Thyroid gland (tissue), 4 donors: ENCODE measurements at regions not wholly inside any gene's neighbourhood (a gene's known extent, or its start where the extent isn't known, plus 50 kb on each side); places are given as distances from the start of the nearest gene placed in this dataset.
"Not testable (repeated sequence)": the region's sequence is repeated elsewhere in the genome, so short reads cannot be mapped to it uniquely, and the experiment has no call there.

Experiments used
- DNase-seq, 2 donors: peaks; one replicate each; pipeline ENCODE4 v3.0.0-alpha.2; 2019
- H3K27ac ChIP-seq, 3 donors: fragments of 200-600 bp; sonication (generic); 1 replicate in 2 of 3; 2 replicates in 1 of 3; pipeline ENCODE4 v1.5.1; 2016 to 2019; ENCODE audit warnings: mild to moderate bottlenecking in 1 of 3, moderate library complexity in 1 of 3
- H3K27me3 ChIP-seq: fragments of 200-600 bp; sonication (generic); one replicate; pipeline ENCODE4 v1.5.1; 2019
- H3K36me3 ChIP-seq, 2 donors: fragments of 200-600 bp; sonication (generic); one replicate each; pipeline ENCODE4 v1.5.1; 2016 to 2019
- H3K4me1 ChIP-seq, 2 donors: fragments of 200-600 bp; sonication (generic); one replicate each; pipeline ENCODE4 v1.5.1; 2017 to 2019
- H3K4me3 ChIP-seq, 3 donors: fragments of 200-600 bp; sonication (generic); replicated peaks in 1 of 3; 1 replicate in 2 of 3; 2 replicates in 1 of 3; pipeline ENCODE4 v1.5.1; 2016; ENCODE audit warnings: mild to moderate bottlenecking in 1 of 3
- H3K9me3 ChIP-seq: fragments of 200-600 bp; sonication (generic); one replicate; pipeline ENCODE4 v1.5.1; 2017
- CTCF ChIP-seq, 6 experiments: fragments of 200-600 bp in 3 of 6; fragments of 450-650 bp in 3 of 6; sonication (generic) in 3 of 6; IDR thresholded peaks; one replicate each; pipeline ENCODE4 v1.5.1; 2016 to 2019; ENCODE audit warnings: antibody characterized with exemption in 6 of 6, mild to moderate bottlenecking in 2 of 6, inconsistent platforms in 1 of 6, moderate library complexity in 1 of 6
- POLR2A ChIP-seq, 2 donors: fragments of 450-650 bp; IDR thresholded peaks; one replicate each; pipeline ENCODE4 v1.6.1; 2017; ENCODE audit warnings: antibody characterized with exemption in 2 of 2, mild to moderate bottlenecking in 2 of 2, moderate library complexity in 1 of 2
- WGBS, 2 donors: methylation state at CpG; one replicate each; pipeline ENCODE4 v1.1.5; 2017; 5-methylcytosine and 5-hydroxymethylcytosine counted together
- intact Hi-C: fragments of 100-400 bp; cut with DNase I; formaldehyde crosslinking; loops from one replicate; pipeline ENCODE4 v1.15.1; 2023

DNA sequence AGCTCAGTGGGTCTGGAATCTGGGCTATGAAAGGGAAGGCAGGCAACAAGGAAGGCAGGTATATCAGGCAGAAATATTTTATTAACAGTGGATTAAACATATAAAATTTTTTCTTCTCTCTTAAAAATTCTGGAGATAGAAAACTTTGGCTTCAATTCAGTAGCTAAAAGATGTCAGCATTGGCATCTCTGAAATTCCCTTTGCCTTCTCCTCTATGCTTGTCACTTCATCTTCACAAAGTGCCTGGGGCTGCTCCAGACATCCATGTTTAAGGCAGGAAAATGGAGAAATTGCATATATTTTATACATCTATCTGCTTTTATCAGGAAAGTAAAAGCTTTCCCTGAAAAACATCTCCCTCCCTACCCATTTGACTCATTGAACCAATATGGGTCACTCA lies 894.1 kb upstream of the API5 start:
- no peaks in the 10 kb centered on the region for H3K4me1 ChIP-seq
- no peaks in the 10 kb centered on the region for H3K9me3 ChIP-seq
- no peaks in the 10 kb centered on the region for H3K36me3 ChIP-seq
- no peak overlapping the region for H3K4me3 ChIP-seq
- TF ChIP-seq CTCF (IDR thresholded peaks at IDR 0.05): no peak
- TF ChIP-seq POLR2A (IDR thresholded peaks at IDR 0.05): no peak
- intact Hi-C loops: no loop called here
- no peak overlapping the region for H3K27ac ChIP-seq
- DNase-seq: no peak
- no peaks in the 10 kb centered on the region for H3K27me3 ChIP-seq

DNA sequence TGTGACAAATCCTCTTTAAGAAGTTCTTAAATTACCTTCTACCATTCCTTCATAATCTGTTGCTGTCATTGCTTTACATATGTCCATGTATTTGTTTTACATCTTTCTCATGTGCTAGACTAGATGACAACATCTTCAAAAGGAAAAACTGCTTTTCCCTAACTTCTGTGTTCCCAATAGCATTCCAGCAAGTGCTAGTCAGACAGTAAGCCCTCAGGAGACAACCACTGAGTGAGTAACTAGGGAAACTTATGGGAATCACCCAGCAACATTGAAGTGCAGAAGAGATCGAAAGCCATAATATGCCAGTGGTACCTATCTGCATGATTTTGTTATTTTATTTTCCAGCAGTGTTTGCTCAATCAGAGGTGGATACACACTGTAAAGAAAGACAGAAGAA lies 889.7 kb upstream of the API5 start:
- WGBS, 2 donors: 93 to 95% methylated on average over 1 of the region's 1 CpG
- H3K36me3 ChIP-seq: no peaks in the 10 kb centered on the region

DNA sequence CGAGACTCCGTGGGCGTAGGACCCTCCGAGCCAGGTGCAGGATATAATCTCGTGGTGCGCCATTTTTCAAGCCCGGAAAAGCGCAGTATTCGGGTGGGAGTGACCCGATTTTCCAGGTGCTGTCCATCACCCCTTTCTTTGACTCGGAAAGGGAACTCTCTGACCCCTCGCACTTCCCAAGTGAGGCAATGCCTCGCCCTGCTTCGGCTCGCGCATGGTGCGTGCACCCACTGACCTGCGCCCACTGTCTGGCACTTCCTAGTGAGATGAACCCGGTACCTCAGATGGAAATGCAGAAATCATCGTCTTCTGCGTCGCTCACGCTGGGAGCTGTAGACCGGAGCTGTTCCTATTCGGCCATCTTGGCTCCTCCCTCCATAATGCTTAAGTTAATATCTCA lies 876.9 kb upstream of the API5 start:
- intact Hi-C loops, H3K27ac ChIP-seq, H3K9me3 ChIP-seq, H3K4me1 ChIP-seq, H3K36me3 ChIP-seq, DNase-seq, H3K4me3 ChIP-seq, H3K27me3 ChIP-seq: not testable (repeated sequence)
- WGBS, 2 donors: 96% methylated on average over 25 of the region's 25 CpGs

More for the DNA sequence above, 889.7 kb upstream of the API5 start:
- H3K27me3 ChIP-seq: no peaks in the 10 kb centered on the region
- H3K27ac ChIP-seq: no peak overlapping the region
- TF ChIP-seq CTCF (IDR thresholded peaks at IDR 0.05) (no peak), POLR2A (IDR thresholded peaks at IDR 0.05) (no peak)
- H3K4me1 ChIP-seq: no peaks in the 10 kb centered on the region
- no peak for DNase-seq
- H3K4me3 ChIP-seq: no peak overlapping the region
- intact Hi-C loops: no loop called here
- H3K9me3 ChIP-seq: no peaks in the 10 kb centered on the region

- intact Hi-C loops: no loop called here
- Histone ChIP-seq H3K4me1 (no peaks in the 10 kb centered on the region), H3K4me3 (no peak overlapping the region), H3K27me3 (no peaks in the 10 kb centered on the region), H3K36me3 (no peaks in the 10 kb centered on the region), H3K9me3 (no peaks in the 10 kb centered on the region), H3K27ac (no peak overlapping the region)
- DNase-seq: no peak
- no peak for TF ChIP-seq CTCF (IDR thresholded peaks at IDR 0.05)
- no peak for TF ChIP-seq POLR2A (IDR thresholded peaks at IDR 0.05)
- 69 to 72% methylated on average over 4 of the region's 4 CpGs for WGBS, 2 donors
These were observed 867.4 kb upstream of the API5 start for GRCh38 chr11:42444406-42444805.

DNA sequence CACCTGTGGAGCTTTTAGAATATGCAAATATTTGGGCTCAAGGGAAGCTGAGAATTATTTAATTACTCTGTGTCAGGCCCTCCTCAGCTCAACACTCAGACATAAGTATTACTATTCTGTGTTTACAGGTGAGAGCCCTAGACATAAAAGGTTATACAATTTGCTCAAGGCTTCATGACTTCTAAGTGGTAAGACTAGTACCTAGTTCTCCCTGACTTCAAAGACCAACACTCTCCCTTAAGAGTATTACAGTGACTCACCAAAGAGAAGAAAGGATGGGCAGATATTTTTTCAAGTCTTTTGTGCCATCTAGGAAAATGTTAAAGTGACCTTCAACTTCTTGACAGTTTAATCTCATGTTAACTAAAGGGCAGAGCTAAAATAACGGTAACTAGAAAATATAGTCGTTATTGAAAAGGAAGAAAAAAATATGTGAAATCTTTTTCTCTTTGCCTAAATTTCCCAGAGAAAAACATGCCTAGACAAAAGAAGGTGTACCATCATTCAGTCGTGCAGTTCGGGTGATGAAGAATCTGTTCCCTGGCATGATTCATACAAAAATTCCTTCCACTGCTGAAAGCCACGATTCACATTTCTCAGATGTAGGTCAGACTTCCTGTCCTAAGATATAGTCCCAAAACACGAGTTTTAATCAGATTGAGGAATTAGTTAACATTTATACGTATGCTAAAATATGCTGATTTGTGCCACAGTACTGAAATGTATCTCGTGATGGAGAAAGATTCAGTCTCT lies 849.1 kb upstream of the API5 start:
- H3K36me3 ChIP-seq: no peaks in the 10 kb centered on the region
- no peak for DNase-seq
- no peaks in the 10 kb centered on the region for H3K4me1 ChIP-seq
- no peaks in the 10 kb centered on the region for H3K27me3 ChIP-seq
- no peak overlapping the region for H3K4me3 ChIP-seq
- TF ChIP-seq CTCF (IDR thresholded peaks at IDR 0.05) (no peak), POLR2A (IDR thresholded peaks at IDR 0.05) (no peak)
- H3K9me3 ChIP-seq: no peaks in the 10 kb centered on the region
- H3K27ac ChIP-seq: no peak overlapping the region
- intact Hi-C loops: no loop called here
- 75 to 77% methylated on average over 8 of the region's 8 CpGs for WGBS, 2 donors
